GM06990 (cell line): ENCODE measurements at regions not wholly inside any gene's neighbourhood (a gene's known extent, or its start where the extent isn't known, plus 50 kb on each side); places are given as distances from the start of the nearest gene placed in this dataset.

ENCODE experiments used
- DNase-seq: peaks from one replicate; pipeline ENCODE4 v3.0.0-alpha.2; 2011; ENCODE audit not compliant: insufficient read length; ENCODE audit errors: extremely low read depth
- H3K27me3 ChIP-seq: replicated peaks from 2 replicates; pipeline ENCODE4 v1.6.0; 2011; ENCODE audit warnings: low read length; ENCODE audit not compliant: control insufficient read depth, insufficient read depth
- H3K36me3 ChIP-seq: 2 replicates; pipeline ENCODE4 v1.5.1; 2011; ENCODE audit warnings: low read length; ENCODE audit not compliant: control insufficient read depth, insufficient read depth
- H3K4me3 ChIP-seq: replicated peaks from 2 replicates; pipeline ENCODE4 v1.5.1; 2011; ENCODE audit warnings: low read depth, mild to moderate bottlenecking, control low read depth, low read length
- CTCF ChIP-seq: IDR thresholded peaks from 2 replicates; pipeline ENCODE4 v1.5.1; 2011; ENCODE audit warnings: low read length, control low read depth, mild to moderate bottlenecking, inconsistent platforms; ENCODE audit not compliant: insufficient read depth, poor library complexity, severe bottlenecking

- Histone ChIP-seq H3K36me3 (no peaks in the 10 kb centered on the region), H3K27me3 (no peaks in the 10 kb centered on the region), H3K4me3 (no peak overlapping the region)
- TF ChIP-seq CTCF, result no peak
- DNase-seq, result no peak
These were observed 211.8 kb downstream of the GLUD2 start for GRCh38 chrX:121259170-121259569.

- no peak for DNase-seq
- no peak overlapping the region for H3K4me3 ChIP-seq
- no peaks in the 10 kb centered on the region for H3K36me3 ChIP-seq
- H3K27me3 ChIP-seq, result no peaks in the 10 kb centered on the region
- TF ChIP-seq CTCF, result no peak
These were observed 213.3 kb downstream of the GLUD2 start for GRCh38 chrX:121260596-121261240.

- H3K4me3 ChIP-seq, result no peak overlapping the region
- no peaks in the 10 kb centered on the region for H3K36me3 ChIP-seq
- H3K27me3 ChIP-seq, result no peaks in the 10 kb centered on the region
- TF ChIP-seq CTCF, result no peak
- no peak for DNase-seq
These were observed 236.5 kb downstream of the GLUD2 start for GRCh38 chrX:121283921-121284320.

- H3K27me3 ChIP-seq, result no peaks in the 10 kb centered on the region
- no peak for DNase-seq
- H3K4me3 ChIP-seq, result no peak overlapping the region
- no peaks in the 10 kb centered on the region for H3K36me3 ChIP-seq
- TF ChIP-seq CTCF, result no peak
These were observed 251.1 kb downstream of the GLUD2 start for GRCh38 chrX:121298499-121298898.

- no peak for TF ChIP-seq CTCF
- no peak overlapping the region for H3K4me3 ChIP-seq
- H3K27me3 ChIP-seq, result no peaks in the 10 kb centered on the region
These were observed 253.9 kb downstream of the GLUD2 start for GRCh38 chrX:121301356-121301755.

GRCh38 chrX:121301822-121302221 lies 254.4 kb downstream of the GLUD2 start:
- no peak for DNase-seq
- H3K36me3 ChIP-seq, result no peaks in the 10 kb centered on the region
- TF ChIP-seq CTCF, result no peak
- H3K27me3 ChIP-seq, result no peaks in the 10 kb centered on the region
- no peak overlapping the region for H3K4me3 ChIP-seq

More at GRCh38 chrX:121301356-121301755, 253.9 kb downstream of the GLUD2 start:
- no peaks in the 10 kb centered on the region for H3K36me3 ChIP-seq
- no peak for DNase-seq
